Panc1 (cell line): ENCODE measurements at regions not wholly inside any gene's neighbourhood (a gene's known extent, or its start where the extent isn't known, plus 50 kb on each side); places are given as distances from the start of the nearest gene placed in this dataset.

Source experiments
- ATAC-seq: fragments of 200-7000 bp; cut with Tn5 transposase; 2 replicates; pipeline ENCODE4 v1.9.1; 2020; ENCODE audit warnings: mild to moderate bottlenecking, moderate library complexity
- BruUV-seq: library from RNA; stranded (reverse); fragments of 400-500 nt; replicated peaks from 2 replicates; lab custom pipeline; 2021; lab: Mats Ljungman, UMichigan
- CTCF ChIA-PET: fragments of 300-600 bp; sonication (Branson Sonifier 250); formaldehyde crosslinking; loops from one replicate; lab custom pipeline; 2022; ENCODE audit warnings: antibody characterized with exemption; lab: Charles Lee
- POLR2A ChIA-PET: fragments of 300-600 bp; sonication (Branson Sonifier 250); formaldehyde crosslinking; loops from one replicate; lab custom pipeline; 2022; ENCODE audit warnings: antibody characterized with exemption; lab: Charles Lee
- DNase-seq: peaks from one replicate; pipeline ENCODE4 v3.0.0-alpha.2; 2010; ENCODE audit warnings: low read depth, low spot score
- H3K27ac ChIP-seq: 2 replicates; pipeline ENCODE4 v1.5.1; 2011; ENCODE audit warnings: mild to moderate bottlenecking, low read length, inconsistent platforms
- H3K27me3 ChIP-seq: fragments of 200-500 bp; sonication (Bioruptor generic); 2 replicates; pipeline ENCODE4 v1.6.0; 2014; ENCODE audit warnings: low read length, inconsistent platforms; ENCODE audit not compliant: control insufficient read depth, insufficient read depth
- H3K36me3 ChIP-seq: fragments of 200-500 bp; sonication (Bioruptor generic); 2 replicates; pipeline ENCODE4 v1.5.1; 2014; ENCODE audit warnings: inconsistent platforms, mild to moderate bottlenecking, low read length, moderate library complexity; ENCODE audit not compliant: control insufficient read depth, insufficient read depth
- H3K4me1 ChIP-seq: 2 replicates; pipeline ENCODE4 v1.5.1; 2011; ENCODE audit warnings: inconsistent platforms, mild to moderate bottlenecking, low read length, moderate library complexity; ENCODE audit not compliant: control insufficient read depth, insufficient read depth
- H3K4me3 ChIP-seq, 2 experiments: 2 replicates each; pipeline ENCODE4 v1.5.1; 2011 to 2012; ENCODE audit warnings: low read depth in 2 of 2, low read length in 2 of 2, mild to moderate bottlenecking in 2 of 2, inconsistent platforms in 1 of 2, moderate library complexity in 1 of 2
- H3K9me3 ChIP-seq: fragments of 200-500 bp; sonication (Bioruptor generic); 2 replicates; pipeline ENCODE4 v1.5.1; 2014; ENCODE audit warnings: low read depth, mild to moderate bottlenecking, inconsistent platforms, low read length, moderate library complexity; ENCODE audit not compliant: control insufficient read depth, insufficient read depth
- POLR2AphosphoS5 ChIP-seq: IDR thresholded peaks from 2 replicates; pipeline ENCODE4 v1.6.1; 2012; ENCODE audit warnings: mild to moderate bottlenecking, low read depth, low read length, moderate library complexity
- SIN3A ChIP-seq: IDR thresholded peaks from 2 replicates; pipeline ENCODE4 v1.6.1; 2012; ENCODE audit warnings: low read depth, mild to moderate bottlenecking, low read length, moderate library complexity, borderline replicate concordance; ENCODE audit not compliant: insufficient read depth
- TCF7L2 ChIP-seq: IDR thresholded peaks from 2 replicates; pipeline ENCODE4 v1.6.1; 2011; ENCODE audit warnings: mild to moderate bottlenecking, low read depth, low read length, inconsistent platforms
- in situ Hi-C: cut with HindIII; loops from 2 replicates; pipeline ENCODE4 v1.10.0; 2016; ENCODE audit warnings: low sequenced_read_pairs, low pct_unique_long_range_greater_than_20kb
- intact Hi-C: fragments of 100-400 bp; cut with micrococcal nuclease; formaldehyde crosslinking; loops from one replicate; pipeline ENCODE4 v1.10.0; 2022; ENCODE audit not compliant: unreplicated experiment
- TF ChIP-seq, protein P1 (sequence below), 2 experiments: IDR thresholded peaks; 2 replicates each; pipeline ENCODE4 v1.6.1; 2011 to 2012; ENCODE audit warnings: low read depth in 2 of 2, control low read depth in 1 of 2, low read length in 1 of 2, mild to moderate bottlenecking in 1 of 2, moderate library complexity in 1 of 2; ENCODE audit not compliant: insufficient read depth in 1 of 2
- TF ChIP-seq, protein P2 (sequence below): fragments of 450-650 bp; IDR thresholded peaks from 2 replicates; pipeline ENCODE4 v1.5.1; 2017; ENCODE audit warnings: mild to moderate bottlenecking

DNA sequence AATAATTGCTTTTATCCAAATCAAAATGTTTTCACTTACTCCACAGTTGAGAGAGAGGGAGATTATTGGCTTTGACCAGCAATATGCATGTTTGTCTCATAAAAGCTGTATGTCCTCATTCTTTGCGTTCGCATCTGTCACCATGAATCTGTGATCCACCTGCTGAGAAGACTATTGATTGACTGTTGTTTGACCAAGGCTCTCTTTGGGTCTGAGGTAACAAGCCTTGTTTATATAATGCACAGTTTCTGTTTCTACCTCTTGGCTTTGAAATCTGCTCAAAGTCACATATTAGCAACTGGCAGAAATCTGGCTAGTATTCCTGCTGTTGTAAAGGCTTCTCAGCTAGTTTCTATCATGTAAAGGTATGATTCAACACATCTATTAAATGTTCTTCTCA, 157.0 kb downstream of the LYPLAL1 start:
- POLR2A ChIA-PET = no interaction called here
- intact Hi-C loops (no loop called here), in situ Hi-C loops (no loop called here)
- H3K9me3 ChIP-seq = no peaks in the 10 kb centered on the region
- no peaks in the 10 kb centered on the region for H3K27me3 ChIP-seq
- DNase-seq (no peak), ATAC-seq (no peak)
- TF ChIP-seq TCF7L2 = no peak
- TF ChIP-seq SIN3A = no peak
- TF ChIP-seq, protein P1, sequence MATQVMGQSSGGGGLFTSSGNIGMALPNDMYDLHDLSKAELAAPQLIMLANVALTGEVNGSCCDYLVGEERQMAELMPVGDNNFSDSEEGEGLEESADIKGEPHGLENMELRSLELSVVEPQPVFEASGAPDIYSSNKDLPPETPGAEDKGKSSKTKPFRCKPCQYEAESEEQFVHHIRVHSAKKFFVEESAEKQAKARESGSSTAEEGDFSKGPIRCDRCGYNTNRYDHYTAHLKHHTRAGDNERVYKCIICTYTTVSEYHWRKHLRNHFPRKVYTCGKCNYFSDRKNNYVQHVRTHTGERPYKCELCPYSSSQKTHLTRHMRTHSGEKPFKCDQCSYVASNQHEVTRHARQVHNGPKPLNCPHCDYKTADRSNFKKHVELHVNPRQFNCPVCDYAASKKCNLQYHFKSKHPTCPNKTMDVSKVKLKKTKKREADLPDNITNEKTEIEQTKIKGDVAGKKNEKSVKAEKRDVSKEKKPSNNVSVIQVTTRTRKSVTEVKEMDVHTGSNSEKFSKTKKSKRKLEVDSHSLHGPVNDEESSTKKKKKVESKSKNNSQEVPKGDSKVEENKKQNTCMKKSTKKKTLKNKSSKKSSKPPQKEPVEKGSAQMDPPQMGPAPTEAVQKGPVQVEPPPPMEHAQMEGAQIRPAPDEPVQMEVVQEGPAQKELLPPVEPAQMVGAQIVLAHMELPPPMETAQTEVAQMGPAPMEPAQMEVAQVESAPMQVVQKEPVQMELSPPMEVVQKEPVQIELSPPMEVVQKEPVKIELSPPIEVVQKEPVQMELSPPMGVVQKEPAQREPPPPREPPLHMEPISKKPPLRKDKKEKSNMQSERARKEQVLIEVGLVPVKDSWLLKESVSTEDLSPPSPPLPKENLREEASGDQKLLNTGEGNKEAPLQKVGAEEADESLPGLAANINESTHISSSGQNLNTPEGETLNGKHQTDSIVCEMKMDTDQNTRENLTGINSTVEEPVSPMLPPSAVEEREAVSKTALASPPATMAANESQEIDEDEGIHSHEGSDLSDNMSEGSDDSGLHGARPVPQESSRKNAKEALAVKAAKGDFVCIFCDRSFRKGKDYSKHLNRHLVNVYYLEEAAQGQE (IDR thresholded peaks at IDR 0.05; ENCODE audit: insufficient read depth in 1 of 2, low read depth in 2 of 2, low read length in 1 of 2) = no peak
- TF ChIP-seq, protein P2, sequence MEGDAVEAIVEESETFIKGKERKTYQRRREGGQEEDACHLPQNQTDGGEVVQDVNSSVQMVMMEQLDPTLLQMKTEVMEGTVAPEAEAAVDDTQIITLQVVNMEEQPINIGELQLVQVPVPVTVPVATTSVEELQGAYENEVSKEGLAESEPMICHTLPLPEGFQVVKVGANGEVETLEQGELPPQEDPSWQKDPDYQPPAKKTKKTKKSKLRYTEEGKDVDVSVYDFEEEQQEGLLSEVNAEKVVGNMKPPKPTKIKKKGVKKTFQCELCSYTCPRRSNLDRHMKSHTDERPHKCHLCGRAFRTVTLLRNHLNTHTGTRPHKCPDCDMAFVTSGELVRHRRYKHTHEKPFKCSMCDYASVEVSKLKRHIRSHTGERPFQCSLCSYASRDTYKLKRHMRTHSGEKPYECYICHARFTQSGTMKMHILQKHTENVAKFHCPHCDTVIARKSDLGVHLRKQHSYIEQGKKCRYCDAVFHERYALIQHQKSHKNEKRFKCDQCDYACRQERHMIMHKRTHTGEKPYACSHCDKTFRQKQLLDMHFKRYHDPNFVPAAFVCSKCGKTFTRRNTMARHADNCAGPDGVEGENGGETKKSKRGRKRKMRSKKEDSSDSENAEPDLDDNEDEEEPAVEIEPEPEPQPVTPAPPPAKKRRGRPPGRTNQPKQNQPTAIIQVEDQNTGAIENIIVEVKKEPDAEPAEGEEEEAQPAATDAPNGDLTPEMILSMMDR = no peak
- no peak for TF ChIP-seq POLR2AphosphoS5
- CTCF ChIA-PET = no interaction called here
- no peaks in the 10 kb centered on the region for H3K4me1 ChIP-seq
- H3K36me3 ChIP-seq = no peaks in the 10 kb centered on the region
- H3K4me3 ChIP-seq = no peak overlapping the region
- no peak overlapping the region for H3K27ac ChIP-seq
- BruUV-seq = no TSS peak

DNA sequence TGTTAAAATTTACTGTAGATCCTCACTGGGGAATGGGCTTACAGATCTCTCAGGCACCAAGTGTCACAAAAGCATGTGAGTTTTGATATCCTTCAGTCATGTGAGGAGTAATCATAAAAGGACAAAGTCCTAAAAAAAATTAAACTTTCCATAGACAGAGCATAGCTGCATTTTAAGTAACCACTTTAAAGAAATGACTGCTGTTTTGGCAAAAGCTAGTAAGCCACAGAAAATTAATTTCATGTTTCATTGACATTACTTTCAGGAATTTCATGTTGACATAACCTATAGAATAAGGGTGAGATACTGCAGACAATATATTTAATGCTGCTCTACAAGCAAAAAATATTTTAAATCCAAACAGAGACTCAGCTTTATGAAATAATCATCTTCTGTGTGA, 156.3 kb downstream of the LYPLAL1 start:
- Histone ChIP-seq H3K36me3 (no peaks in the 10 kb centered on the region), H3K9me3 (no peaks in the 10 kb centered on the region), H3K4me1 (no peaks in the 10 kb centered on the region), H3K27ac (no peak overlapping the region), H3K4me3 (no peak overlapping the region), H3K27me3 (no peaks in the 10 kb centered on the region)
- intact Hi-C loops = no loop called here
- ATAC-seq (no peak), DNase-seq (no peak)
- TF ChIP-seq TCF7L2 = no peak
- no peak for TF ChIP-seq SIN3A
- no peak for TF ChIP-seq POLR2AphosphoS5
- TF ChIP-seq, protein P2 = no peak
- TF ChIP-seq, protein P1 (IDR thresholded peaks at IDR 0.05; ENCODE audit: insufficient read depth in 1 of 2, low read depth in 2 of 2, low read length in 1 of 2) = no peak
- ChIA-PET POLR2A (no interaction called here), CTCF (interaction anchor here (0.8 kb wide), 1 partner anchor 970 kb away, joined by 4 read pairs; no protein-coding TSS in a partner anchor)
- in situ Hi-C loops = no loop called here
- BruUV-seq = no TSS peak
